H1 (cell line): ENCODE measurements at regions not wholly inside any gene's neighbourhood (a gene's known extent, or its start where the extent isn't known, plus 50 kb on each side); places are given as distances from the start of the nearest gene placed in this dataset.

Experiments used
- ATF3 ChIP-seq: IDR thresholded peaks from 2 replicates; pipeline ENCODE4 v1.6.1; 2011; ENCODE audit warnings: low read depth, mild to moderate bottlenecking, low read length; ENCODE audit not compliant: insufficient read depth
- CBX5 ChIP-seq: fragments of 300-800, 300-1000 bp; sonication (generic); IDR thresholded peaks from 2 replicates; pipeline ENCODE4 v1.7.1; 2016; ENCODE audit warnings: antibody characterized with exemption, low read length, low read depth
- NANOG ChIP-seq: IDR thresholded peaks from 2 replicates; pipeline ENCODE4 v1.6.1; 2011; ENCODE audit warnings: low read length, low read depth, mild to moderate bottlenecking, inconsistent platforms; ENCODE audit not compliant: insufficient read depth, poor library complexity, severe bottlenecking
- RNF2 ChIP-seq: fragments of 200-900, 300-1000 bp; sonication (generic); IDR thresholded peaks from 2 replicates; pipeline ENCODE4 v1.7.1; 2016; ENCODE audit warnings: borderline replicate concordance, low read depth, mild to moderate bottlenecking, antibody characterized with exemption, low read length; ENCODE audit not compliant: poor library complexity, severe bottlenecking; ENCODE audit errors: missing control alignments
- SP2 ChIP-seq: IDR thresholded peaks from 2 replicates; pipeline ENCODE4 v1.6.1; 2012; ENCODE audit warnings: mild to moderate bottlenecking, low read length, inconsistent platforms

- no peak for TF ChIP-seq RNF2
- no peak for TF ChIP-seq ATF3
- TF ChIP-seq CBX5, result no peak
- TF ChIP-seq NANOG, result no peak
- TF ChIP-seq SP2, result no peak
Measured at GRCh38 chr6:15166121-15166520, 79.7 kb upstream of the JARID2 start (continued).
